ENCODE measurements at regions not wholly inside any gene's neighbourhood (a gene's known extent, or its start where the extent isn't known, plus 50 kb on each side); places are given as distances from the start of the nearest gene placed in this dataset.
"Not testable (repeated sequence)": the region's sequence is repeated elsewhere in the genome, so short reads cannot be mapped to it uniquely, and the experiment has no call there.

- no peak for DNase-seq (ENCODE audit: low spot score)
Observed at GRCh38 chr9:106233116-106233515, 538.8 kb downstream of the TMEM38B start.

- DNase-seq (ENCODE audit: low spot score): not testable (repeated sequence)
Observed at GRCh38 chr9:106260908-106261307, 566.6 kb downstream of the TMEM38B start.

- DNase-seq (ENCODE audit: low spot score): no peak
Observed at GRCh38 chr9:106277966-106278365, 583.6 kb downstream of the TMEM38B start.

GRCh38 chr9:106283769-106284168 is 579.2 kb upstream of the ZNF462 start:
- DNase-seq (ENCODE audit: low spot score): no peak

GRCh38 chr9:106284296-106284695 is 578.7 kb upstream of the ZNF462 start:
- no peak for DNase-seq (ENCODE audit: low spot score)

GRCh38 chr9:106286249-106286648 is 576.7 kb upstream of the ZNF462 start:
- no peak for DNase-seq (ENCODE audit: low spot score)

GRCh38 chr9:106287091-106287631 is 575.8 kb upstream of the ZNF462 start:
- DNase-seq (ENCODE audit: low spot score): no peak

- no peak for DNase-seq (ENCODE audit: low spot score)
Observed at GRCh38 chr9:106287731-106288130, 575.2 kb upstream of the ZNF462 start.

GRCh38 chr9:106288689-106289088 is 574.3 kb upstream of the ZNF462 start:
- DNase-seq (ENCODE audit: low spot score): no peak

GRCh38 chr9:106291786-106292185 is 571.2 kb upstream of the ZNF462 start:
- DNase-seq (ENCODE audit: low spot score): no peak

- no peak for DNase-seq (ENCODE audit: low spot score)
Observed at GRCh38 chr9:106296426-106296825, 566.5 kb upstream of the ZNF462 start.

GRCh38 chr9:106298997-106299396 is 564.0 kb upstream of the ZNF462 start:
- no peak for DNase-seq (ENCODE audit: low spot score)

- no peak for DNase-seq (ENCODE audit: low spot score)
Observed at GRCh38 chr9:106304401-106304920, 558.5 kb upstream of the ZNF462 start.

GRCh38 chr9:106305428-106306133 is 557.4 kb upstream of the ZNF462 start:
- DNase-seq (ENCODE audit: low spot score): no peak

- no peak for DNase-seq (ENCODE audit: low spot score)
Observed at GRCh38 chr9:106307670-106308069, 555.3 kb upstream of the ZNF462 start.

GRCh38 chr9:106309925-106310324 is 553.0 kb upstream of the ZNF462 start:
- DNase-seq (ENCODE audit: low spot score): no peak

GRCh38 chr9:106310782-106311181 is 552.2 kb upstream of the ZNF462 start:
- no peak for DNase-seq (ENCODE audit: low spot score)

- no peak for DNase-seq (ENCODE audit: low spot score)
Observed at GRCh38 chr9:106312906-106313305, 550.1 kb upstream of the ZNF462 start.

GRCh38 chr9:106314476-106314875 is 548.5 kb upstream of the ZNF462 start:
- DNase-seq (ENCODE audit: low spot score): no peak

GRCh38 chr9:106321394-106322180 is 541.4 kb upstream of the ZNF462 start:
- DNase-seq (ENCODE audit: low spot score): no peak

- no peak for DNase-seq (ENCODE audit: low spot score)
Observed at GRCh38 chr9:106322706-106323245, 540.2 kb upstream of the ZNF462 start.

- DNase-seq (ENCODE audit: low spot score): no peak
Observed at GRCh38 chr9:106324053-106324585, 538.8 kb upstream of the ZNF462 start.

All from AG20443 (cell line).